H1 (cell line): ENCODE measurements at regions not wholly inside any gene's neighbourhood (a gene's known extent, or its start where the extent isn't known, plus 50 kb on each side); places are given as distances from the start of the nearest gene placed in this dataset.

ENCODE experiments used
- CTCF ChIA-PET: fragments of 300-600 bp; sonication (Branson Sonifier 250); formaldehyde crosslinking; loops from one replicate; lab custom pipeline; 2021; ENCODE audit not compliant: partially characterized antibody; lab: Charles Lee
- POLR2A ChIA-PET: fragments of 300-600 bp; sonication (Branson Sonifier 250); formaldehyde crosslinking; loops from one replicate; lab custom pipeline; 2021; ENCODE audit warnings: inconsistent platforms; ENCODE audit not compliant: partially characterized antibody; lab: Charles Lee
- DNase-seq, 2 experiments: peaks; one replicate each; pipeline versions ENCODE4 v3.0.0 to v3.0.0-alpha.2; 2010 to 2022; ENCODE audit warnings: low spot score in 2 of 2, low read depth in 1 of 2, mixed read lengths in 1 of 2
- FAIRE-seq: peaks from 2 replicates; lab custom pipeline; 2011; peaks lifted over from hg19 to GRCh38; lab: Jason Lieb, UNC
- H2AFZ ChIP-seq: 2 replicates; pipeline ENCODE4 v1.8.1; 2012; ENCODE audit warnings: low read length, inconsistent platforms
- H2AK5ac ChIP-seq: 2 replicates; pipeline ENCODE4 v1.6.1; 2013; ENCODE audit warnings: low read depth, low read length
- H2BK120ac ChIP-seq: replicated peaks from 2 replicates; pipeline ENCODE3; 2013; ENCODE audit warnings: low read depth, low read length, inconsistent platforms
- H2BK12ac ChIP-seq: 2 replicates; pipeline ENCODE4 v1.6.1; 2013; ENCODE audit warnings: low read depth, low read length
- H2BK15ac ChIP-seq: 2 replicates; pipeline ENCODE4 v1.6.1; 2013; ENCODE audit warnings: low read length
- H2BK20ac ChIP-seq: 2 replicates; pipeline ENCODE4 v1.6.1; 2013; ENCODE audit warnings: low read length
- H2BK5ac ChIP-seq: 2 replicates; pipeline ENCODE4 v1.6.1; 2013; ENCODE audit warnings: low read depth, low read length
- H3K14ac ChIP-seq: 2 replicates; pipeline ENCODE4 v1.6.1; 2013; ENCODE audit warnings: inconsistent platforms; ENCODE audit not compliant: insufficient read length
- H3K18ac ChIP-seq: 2 replicates; pipeline ENCODE4 v1.6.1; 2013; ENCODE audit warnings: low read length; ENCODE audit errors: extremely low read depth
- H3K23ac ChIP-seq: 2 replicates; pipeline ENCODE4 v1.6.1; 2013; ENCODE audit warnings: inconsistent platforms; ENCODE audit not compliant: insufficient read length
- H3K23me2 ChIP-seq: 2 replicates; pipeline ENCODE4 v1.6.1; 2013; ENCODE audit warnings: low read depth, low read length
- H3K27ac ChIP-seq: 2 replicates; pipeline ENCODE4 v1.6.1; 2011; ENCODE audit warnings: low read depth, low read length, inconsistent platforms
- H3K27me3 ChIP-seq, 4 experiments: replicated peaks in 1 of 4; 1 replicate in 1 of 4; 2 replicates in 3 of 4; pipeline versions ENCODE4 v1.6.1 to v1.8.1; 2011 to 2013; ENCODE audit warnings: low read length in 3 of 4, mild to moderate bottlenecking in 3 of 4, inconsistent platforms in 2 of 4, mixed read lengths in 2 of 4, moderate library complexity in 1 of 4; ENCODE audit not compliant: control insufficient read depth in 3 of 4, insufficient read depth in 3 of 4; ENCODE audit errors: extremely low read depth in 1 of 4
- H3K36me3 ChIP-seq, 4 experiments: 2 replicates each; pipeline versions ENCODE4 v1.6.1 to v1.8.1; 2011 to 2013; ENCODE audit warnings: mild to moderate bottlenecking in 4 of 4, low read length in 3 of 4, moderate library complexity in 2 of 4, control low read depth in 1 of 4, inconsistent platforms in 1 of 4; ENCODE audit not compliant: insufficient read depth in 4 of 4, control insufficient read depth in 2 of 4
- H3K4ac ChIP-seq: replicated peaks from 2 replicates; pipeline ENCODE3; 2013; ENCODE audit warnings: low read length, low read depth, mixed read lengths, inconsistent platforms; ENCODE audit not compliant: insufficient read length
- H3K4me1 ChIP-seq, 4 experiments: replicated peaks in 1 of 4; 1 replicate in 1 of 4; 2 replicates in 3 of 4; pipeline versions ENCODE4 v1.6.1 to v1.8.1; 2011 to 2013; ENCODE audit warnings: low read length in 3 of 4, inconsistent platforms in 2 of 4, mixed read lengths in 1 of 4; ENCODE audit not compliant: insufficient read depth in 4 of 4, control insufficient read depth in 3 of 4
- H3K4me2 ChIP-seq, 2 experiments: 2 replicates each; pipeline versions ENCODE4 v1.6.1 to v1.8.1; 2011 to 2013; ENCODE audit warnings: low read depth in 2 of 2, low read length in 2 of 2, control low read depth in 1 of 2, inconsistent platforms in 1 of 2, mild to moderate bottlenecking in 1 of 2; ENCODE audit not compliant: insufficient read depth in 1 of 2
- H3K4me3 ChIP-seq, 4 experiments: fragments of 200-600, 300-600 bp in 1 of 4; sonication (generic), shearing (Covaris generic), sonication (Bioruptor Twin) in 1 of 4; 2 replicates each; pipeline versions ENCODE4 v1.5.1 to v1.8.1; 2011 to 2016; ENCODE audit warnings: low read length in 4 of 4, low read depth in 3 of 4, control low read depth in 2 of 4, inconsistent platforms in 2 of 4, mild to moderate bottlenecking in 2 of 4, mixed read lengths in 1 of 4, moderate library complexity in 1 of 4; ENCODE audit not compliant: insufficient read depth in 2 of 4; ENCODE audit errors: extremely low read depth in 1 of 4
- H3K56ac ChIP-seq: replicated peaks from 2 replicates; pipeline ENCODE3; 2013; ENCODE audit warnings: low read depth, mild to moderate bottlenecking, mixed read lengths, low read length, inconsistent platforms; ENCODE audit not compliant: insufficient read length
- H3K79me1 ChIP-seq: 2 replicates; pipeline ENCODE4 v1.6.1; 2013; ENCODE audit warnings: low read depth, low read length, control low read depth
- H3K79me2 ChIP-seq, 2 experiments: 2 replicates each; pipeline versions ENCODE4 v1.6.1 to v1.8.1; 2012 to 2013; ENCODE audit warnings: low read length in 2 of 2, mild to moderate bottlenecking in 2 of 2, inconsistent platforms in 1 of 2; ENCODE audit not compliant: insufficient read depth in 2 of 2, control insufficient read depth in 1 of 2
- H3K9ac ChIP-seq, 4 experiments: replicated peaks in 1 of 4; 1 replicate in 1 of 4; 2 replicates in 3 of 4; pipeline versions ENCODE4 v1.6.1 to v1.8.1; 2011 to 2013; ENCODE audit warnings: low read depth in 3 of 4, low read length in 3 of 4, control low read depth in 2 of 4, mild to moderate bottlenecking in 2 of 4, moderate library complexity in 2 of 4, inconsistent platforms in 1 of 4; ENCODE audit errors: extremely low read depth in 1 of 4
- H3K9me3 ChIP-seq, 2 experiments: 2 replicates each; pipeline versions ENCODE4 v1.6.1 to v1.8.1; 2012 to 2013; ENCODE audit warnings: mild to moderate bottlenecking in 2 of 2, moderate library complexity in 2 of 2, control low read depth in 1 of 2, inconsistent platforms in 1 of 2, low read depth in 1 of 2, low read length in 1 of 2, mixed read lengths in 1 of 2; ENCODE audit not compliant: insufficient read depth in 2 of 2
- H4K20me1 ChIP-seq, 2 experiments: replicated peaks in 1 of 2; 2 replicates each; pipeline versions ENCODE3 to v1.8.1; 2011 to 2013; ENCODE audit warnings: inconsistent platforms in 2 of 2, low read length in 2 of 2, mild to moderate bottlenecking in 1 of 2; ENCODE audit not compliant: insufficient read depth in 2 of 2, control insufficient read depth in 1 of 2
- H4K5ac ChIP-seq: 2 replicates; pipeline ENCODE4 v1.6.1; 2013; ENCODE audit warnings: low read length, low read depth, mixed read lengths, inconsistent platforms; ENCODE audit not compliant: insufficient read length
- H4K8ac ChIP-seq: 2 replicates; pipeline ENCODE4 v1.8.0; 2013; ENCODE audit warnings: mild to moderate bottlenecking, moderate library complexity, low read length, inconsistent platforms; ENCODE audit not compliant: insufficient read depth; ENCODE audit errors: extremely low read depth
- H4K91ac ChIP-seq: replicated peaks from 2 replicates; pipeline ENCODE3; 2013; ENCODE audit warnings: low read length, mixed read lengths, inconsistent platforms; ENCODE audit not compliant: insufficient read length
- HDAC2 ChIP-seq, 2 experiments: fragments of 300-600 bp in 1 of 2; sonication (generic) in 1 of 2; IDR thresholded peaks; 2 replicates each; pipeline ENCODE4 v1.6.1; 2011 to 2012; ENCODE audit warnings: low read depth in 2 of 2, low read length in 2 of 2, mild to moderate bottlenecking in 2 of 2, moderate library complexity in 2 of 2, borderline replicate concordance in 1 of 2, inconsistent platforms in 1 of 2
- WGBS, 2 experiments: shearing (Covaris generic) in 1 of 2; methylation state at CpG; one replicate each; pipeline versions ENCODE4 v1.1.6 to v1.1.7; 2013 to 2015; ENCODE audit warnings: low lambda C conversion rate in 2 of 2, mixed read lengths in 2 of 2, inconsistent platforms in 1 of 2, low coverage in 1 of 2, missing lambda C conversion rate in 1 of 2; ENCODE audit not compliant: insufficient replicate concordance in 2 of 2, insufficient coverage in 1 of 2, insufficient read length in 1 of 2; ENCODE audit errors: extremely low coverage in 1 of 2, missing lambda C conversion rate in 1 of 2; 5-methylcytosine and 5-hydroxymethylcytosine counted together

- Histone ChIP-seq H2BK12ac (no peak overlapping the region), H3K36me3 (no peaks in the 10 kb centered on the region), H3K9ac (no peak overlapping the region), H3K4me3 (no peak overlapping the region), H3K23ac (no peak overlapping the region), H2AK5ac (no peak overlapping the region), H3K14ac (no peak overlapping the region), H2BK20ac (no peak overlapping the region), H3K4me1 (no peaks in the 10 kb centered on the region), H3K4ac (no peak overlapping the region), H2BK15ac (no peak overlapping the region), H3K9me3 (no peaks in the 10 kb centered on the region), H3K79me1 (no peaks in the 10 kb centered on the region), H3K23me2 (no peaks in the 10 kb centered on the region), H3K18ac (no peak overlapping the region), H4K5ac (no peak overlapping the region), H2BK120ac (no peak overlapping the region), H3K56ac (no peak overlapping the region), H4K20me1 (no peaks in the 10 kb centered on the region), H3K27ac (no peak overlapping the region), H3K79me2 (no peaks in the 10 kb centered on the region), H2AFZ (no peak overlapping the region), H4K8ac (no peak overlapping the region), H3K4me2 (no peak overlapping the region), H3K27me3 (no peaks in the 10 kb centered on the region), H2BK5ac (no peak overlapping the region), H4K91ac (no peak overlapping the region)
- CTCF ChIA-PET: interaction anchor here (0.6 kb wide), 1 partner anchor 197 kb away, joined by 3 read pairs; no protein-coding TSS in a partner anchor
- TF ChIP-seq HDAC2 (IDR thresholded peaks at IDR 0.05; ENCODE audit: borderline replicate concordance in 1 of 2, low read depth in 2 of 2, low read length in 2 of 2): no peak
- WGBS, 2 experiments: 93% methylated on average over 2 of the region's 2 CpGs; no CpG with 5 or more reads in 1 of the 2 experiments
- no peak for DNase-seq
- POLR2A ChIA-PET: no interaction called here
- FAIRE-seq: no peak
These were observed 109.0 kb upstream of the RAPGEF2 start for GRCh38 chr4:158993891-158994290.
